ENCODE measurements at regions not wholly inside any gene's neighbourhood (a gene's known extent, or its start where the extent isn't known, plus 50 kb on each side); places are given as distances from the start of the nearest gene placed in this dataset.

DNA sequence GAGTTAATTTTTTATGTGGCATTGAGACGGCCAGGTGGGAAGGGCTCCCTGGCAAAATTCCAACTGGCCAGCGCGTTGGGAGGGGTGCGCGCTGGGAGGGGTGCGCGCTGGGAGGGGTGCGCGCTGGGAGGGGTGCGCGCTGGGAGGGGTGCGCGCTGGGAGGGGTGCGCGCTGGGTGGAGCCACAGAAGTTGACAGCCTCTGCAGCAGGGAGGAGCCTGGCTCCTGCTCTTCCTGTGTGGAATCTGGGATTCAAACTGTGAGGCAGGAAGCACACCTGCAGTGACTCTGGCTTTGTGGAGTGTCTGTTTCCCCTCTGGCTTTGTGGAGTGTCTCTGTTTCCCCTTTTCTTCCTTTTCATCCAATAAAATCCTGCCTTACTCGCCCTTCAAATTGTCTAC lies 147.9 kb upstream of the CBLN2 start:
- H3K27me3 Mint-ChIP-seq (ENCODE audit: low read depth), result no peaks in the 10 kb centered on the region
- no peaks in the 10 kb centered on the region for H3K9me3 Mint-ChIP-seq
- no peaks in the 10 kb centered on the region for H3K4me1 Mint-ChIP-seq (ENCODE audit: low read depth)
- DNase-seq (ENCODE audit: low spot score), result no peak
- no peak overlapping the region for H3K4me3 Mint-ChIP-seq
- no peaks in the 10 kb centered on the region for H3K36me3 Mint-ChIP-seq (ENCODE audit: low read depth)
- H3K27ac Mint-ChIP-seq, result no peak overlapping the region

DNA sequence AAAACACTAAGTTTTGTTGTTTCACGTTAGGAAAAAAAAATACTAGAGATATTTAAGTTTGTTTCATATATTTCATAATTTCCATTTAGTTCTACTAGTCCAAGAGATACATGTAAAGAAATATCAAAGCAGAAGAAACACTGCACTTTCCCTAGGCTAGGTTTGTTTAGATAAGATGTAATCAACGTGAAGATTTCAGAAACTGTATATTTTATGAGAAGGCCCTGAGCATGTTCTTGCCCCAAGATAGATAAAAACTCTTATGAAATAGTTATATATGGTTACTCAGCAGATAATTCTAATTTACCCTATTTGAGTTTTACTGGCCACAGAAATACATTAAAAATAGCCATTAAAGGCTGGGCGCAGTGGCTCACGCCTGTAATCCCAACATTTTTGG lies 143.6 kb upstream of the CBLN2 start:
- Mint-ChIP-seq H3K27me3 (ENCODE audit: low read depth) (no peaks in the 10 kb centered on the region), H3K27ac (no peak overlapping the region), H3K4me3 (no peak overlapping the region), H3K9me3 (no peaks in the 10 kb centered on the region), H3K4me1 (ENCODE audit: low read depth) (no peaks in the 10 kb centered on the region), H3K36me3 (ENCODE audit: low read depth) (no peaks in the 10 kb centered on the region)
- DNase-seq (ENCODE audit: low spot score), result no peak

DNA sequence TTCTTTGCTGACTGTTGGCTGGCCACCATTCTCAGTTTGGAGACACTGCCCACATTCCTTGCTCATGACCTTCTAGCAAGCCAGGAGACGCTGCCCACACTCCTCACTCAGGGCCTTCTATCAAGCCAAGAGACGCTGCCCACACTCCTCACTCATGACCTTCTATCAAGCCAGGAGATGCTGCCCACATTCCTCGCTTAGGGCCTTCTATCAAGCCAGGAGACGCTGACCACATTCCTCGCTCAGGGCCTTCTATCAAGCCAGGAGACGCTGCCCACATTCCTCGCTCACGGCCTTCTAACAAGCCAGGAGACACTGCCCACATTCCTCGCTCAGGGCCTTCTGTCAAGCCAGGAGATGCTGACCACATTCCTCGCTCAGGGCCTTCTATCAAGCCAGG lies 131.3 kb upstream of the CBLN2 start:
- Mint-ChIP-seq H3K36me3 (ENCODE audit: low read depth) (no peaks in the 10 kb centered on the region), H3K27ac (no peak overlapping the region), H3K4me1 (ENCODE audit: low read depth) (no peaks in the 10 kb centered on the region), H3K4me3 (no peak overlapping the region), H3K27me3 (ENCODE audit: low read depth) (no peaks in the 10 kb centered on the region), H3K9me3 (no peaks in the 10 kb centered on the region)
- DNase-seq (ENCODE audit: low spot score), result no peak

DNA sequence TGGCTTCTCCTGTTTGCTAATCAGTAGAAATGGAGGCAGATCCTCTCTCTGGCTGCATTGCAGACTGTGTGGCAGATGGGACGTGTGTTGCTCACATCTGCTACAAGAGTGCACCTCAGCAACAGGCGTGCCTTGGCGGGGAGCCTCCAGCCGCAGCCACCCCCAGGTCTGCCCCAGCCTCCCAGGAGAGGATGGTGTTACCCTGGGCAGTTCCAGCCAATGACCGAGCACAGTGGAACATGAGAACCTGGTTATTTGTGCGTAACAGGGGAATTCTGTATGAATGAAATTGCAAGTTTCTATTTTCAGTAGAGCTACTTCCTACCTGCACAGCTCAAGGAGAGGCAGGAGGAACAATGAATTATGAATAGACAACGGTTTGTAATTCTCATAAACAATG lies 130.6 kb upstream of the CBLN2 start:
- Mint-ChIP-seq H3K9me3 (no peaks in the 10 kb centered on the region), H3K27me3 (ENCODE audit: low read depth) (no peaks in the 10 kb centered on the region), H3K27ac (no peak overlapping the region), H3K36me3 (ENCODE audit: low read depth) (no peaks in the 10 kb centered on the region), H3K4me1 (ENCODE audit: low read depth) (no peaks in the 10 kb centered on the region), H3K4me3 (no peak overlapping the region)
- DNase-seq (ENCODE audit: low spot score), result no peak

DNA sequence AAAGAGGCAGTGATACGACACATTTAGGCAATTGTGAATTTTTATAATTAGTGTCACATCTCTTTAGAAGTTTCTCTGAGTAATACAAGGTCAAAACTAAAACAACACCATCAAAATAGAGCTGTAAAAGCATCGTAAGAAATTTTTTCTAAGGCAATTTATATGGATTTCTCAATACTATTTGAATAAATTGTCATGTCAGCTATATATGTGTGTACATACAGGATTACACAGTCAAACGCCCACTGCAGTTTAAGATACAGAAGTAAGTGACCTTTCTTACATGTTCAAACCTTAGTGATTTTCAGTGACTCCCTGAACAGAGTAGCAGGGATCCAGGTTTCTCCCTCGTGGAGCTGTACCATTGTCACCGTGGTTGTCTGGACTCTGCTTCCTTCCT lies 129.1 kb upstream of the CBLN2 start:
- H3K4me1 Mint-ChIP-seq (ENCODE audit: low read depth), result no peaks in the 10 kb centered on the region
- H3K27me3 Mint-ChIP-seq (ENCODE audit: low read depth), result no peaks in the 10 kb centered on the region
- no peaks in the 10 kb centered on the region for H3K36me3 Mint-ChIP-seq (ENCODE audit: low read depth)
- no peaks in the 10 kb centered on the region for H3K9me3 Mint-ChIP-seq
- H3K27ac Mint-ChIP-seq, result no peak overlapping the region
- DNase-seq (ENCODE audit: low spot score), result no peak
- H3K4me3 Mint-ChIP-seq, result no peak overlapping the region

DNA sequence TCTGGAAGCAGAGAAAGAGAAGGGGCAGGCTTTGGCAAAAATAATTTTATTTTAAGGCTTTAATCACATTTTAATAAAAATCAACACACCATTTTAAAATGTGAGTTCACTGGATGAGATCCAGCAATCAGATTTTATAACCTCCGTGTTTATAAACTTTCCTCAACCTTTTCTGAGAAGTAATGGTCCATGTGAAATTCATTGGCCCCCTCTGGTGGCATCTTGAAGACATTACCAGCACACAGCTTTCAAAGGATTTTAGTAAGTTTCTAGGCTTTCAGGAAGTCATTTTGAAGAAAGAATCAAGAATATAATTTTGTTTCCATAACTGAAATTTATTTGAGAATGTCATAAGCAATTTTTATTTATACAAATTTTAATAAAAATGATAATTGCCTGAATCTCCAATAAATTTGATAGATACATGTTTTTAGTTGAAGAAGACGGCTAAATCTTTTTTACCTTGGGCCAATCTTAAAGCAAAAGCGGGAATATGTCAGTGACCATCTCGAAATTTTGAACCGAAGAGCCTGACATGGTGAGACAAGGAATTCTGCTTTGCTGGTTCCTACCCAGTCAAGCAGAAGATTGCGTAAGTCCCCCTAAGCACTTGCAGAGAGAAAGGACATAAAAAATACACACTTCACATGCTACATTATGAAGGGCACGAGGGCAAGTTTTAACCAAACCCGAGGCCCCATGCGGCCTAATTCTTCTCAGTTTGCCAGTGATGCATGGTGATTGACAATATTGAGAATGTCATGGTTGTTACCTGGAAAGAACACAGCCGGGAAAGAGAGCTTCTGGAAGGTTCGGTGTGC lies 128.4 kb upstream of the CBLN2 start:
- Mint-ChIP-seq H3K4me1 (ENCODE audit: low read depth) (no peaks in the 10 kb centered on the region), H3K27me3 (ENCODE audit: low read depth) (no peaks in the 10 kb centered on the region), H3K4me3 (no peak overlapping the region), H3K36me3 (ENCODE audit: low read depth) (no peaks in the 10 kb centered on the region), H3K27ac (no peak overlapping the region), H3K9me3 (no peaks in the 10 kb centered on the region)
- DNase-seq (ENCODE audit: low spot score), result no peak

- H3K27ac Mint-ChIP-seq, result no peak overlapping the region
- no peak for DNase-seq (ENCODE audit: low spot score)
- H3K27me3 Mint-ChIP-seq (ENCODE audit: low read depth), result no peaks in the 10 kb centered on the region
- no peaks in the 10 kb centered on the region for H3K9me3 Mint-ChIP-seq
- no peaks in the 10 kb centered on the region for H3K36me3 Mint-ChIP-seq (ENCODE audit: low read depth)
- H3K4me1 Mint-ChIP-seq (ENCODE audit: low read depth), result no peaks in the 10 kb centered on the region
- no peak overlapping the region for H3K4me3 Mint-ChIP-seq
Observed at GRCh38 chr18:72667932-72668331, 123.8 kb upstream of the CBLN2 start.

DNA sequence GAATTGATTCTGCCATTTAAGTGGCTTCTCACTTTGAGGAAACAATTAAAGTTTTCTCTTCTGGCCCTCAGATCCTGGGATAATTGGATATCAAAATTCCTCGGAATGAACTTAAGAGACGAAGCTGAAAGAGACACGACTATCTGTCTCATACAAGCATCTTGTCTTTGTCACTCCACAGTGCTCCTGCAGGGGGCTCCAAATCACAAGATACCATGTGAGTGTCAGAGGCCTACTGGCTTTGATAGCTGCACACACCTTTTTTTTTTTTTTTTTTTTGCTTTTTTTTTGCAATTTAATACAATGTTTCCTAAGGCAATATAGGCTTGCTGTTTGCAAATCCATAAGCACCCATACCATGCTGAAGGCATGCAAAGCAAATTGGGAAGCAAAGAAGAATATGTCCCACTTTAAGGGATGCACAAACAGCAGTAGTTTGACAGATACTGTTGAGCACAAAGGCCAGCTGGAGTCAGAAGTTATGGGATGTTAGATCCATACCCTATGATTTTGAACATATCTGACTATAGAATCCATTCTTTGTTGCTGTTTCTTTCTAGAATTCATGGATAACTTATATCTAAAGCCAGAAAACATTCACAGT lies 109.0 kb upstream of the CBLN2 start:
- no peaks in the 10 kb centered on the region for H3K9me3 Mint-ChIP-seq

GRCh38 chr18:72651033-72651432 lies 106.9 kb upstream of the CBLN2 start:
- Mint-ChIP-seq H3K36me3 (ENCODE audit: low read depth) (no peaks in the 10 kb centered on the region), H3K27me3 (ENCODE audit: low read depth) (no peaks in the 10 kb centered on the region), H3K4me3 (no peak overlapping the region), H3K4me1 (ENCODE audit: low read depth) (no peaks in the 10 kb centered on the region), H3K9me3 (no peaks in the 10 kb centered on the region), H3K27ac (no peak overlapping the region)
- DNase-seq (ENCODE audit: low spot score), result no peak

More for the DNA sequence above, 109.0 kb upstream of the CBLN2 start:
- Mint-ChIP-seq H3K27ac (no peak overlapping the region), H3K27me3 (ENCODE audit: low read depth) (no peaks in the 10 kb centered on the region), H3K36me3 (ENCODE audit: low read depth) (no peaks in the 10 kb centered on the region), H3K4me1 (ENCODE audit: low read depth) (no peaks in the 10 kb centered on the region), H3K4me3 (no peak overlapping the region)
- peak; percentile 10 for DNase-seq (ENCODE audit: low spot score)

- H3K27me3 Mint-ChIP-seq (ENCODE audit: low read depth), result no peaks in the 10 kb centered on the region
- no peak overlapping the region for H3K4me3 Mint-ChIP-seq
- no peak for DNase-seq (ENCODE audit: low spot score)
- H3K36me3 Mint-ChIP-seq (ENCODE audit: low read depth), result no peaks in the 10 kb centered on the region
- no peaks in the 10 kb centered on the region for H3K4me1 Mint-ChIP-seq (ENCODE audit: low read depth)
- H3K9me3 Mint-ChIP-seq, result no peaks in the 10 kb centered on the region
- H3K27ac Mint-ChIP-seq, result no peak overlapping the region
Observed at GRCh38 chr18:72648481-72648960, 104.4 kb upstream of the CBLN2 start.

DNA sequence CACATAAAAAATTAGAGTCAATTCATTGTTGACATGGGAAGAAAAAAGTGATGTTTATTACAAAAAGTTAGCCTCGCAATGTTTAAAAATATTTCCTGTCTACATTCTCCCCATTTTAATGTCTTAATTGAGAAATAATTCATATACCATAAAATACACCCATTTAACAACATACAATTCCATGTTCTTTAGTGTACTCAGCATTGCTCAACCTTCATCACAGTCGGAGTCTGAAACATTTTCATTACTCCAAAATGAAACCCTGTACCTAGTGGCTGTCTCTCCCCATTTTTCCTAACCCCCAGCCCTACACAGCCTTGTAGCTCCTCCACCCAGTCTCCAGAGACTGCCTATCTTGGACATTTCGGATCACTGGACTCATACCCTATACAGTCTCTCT lies 103.9 kb upstream of the CBLN2 start:
- H3K36me3 Mint-ChIP-seq (ENCODE audit: low read depth), result no peaks in the 10 kb centered on the region
- H3K4me3 Mint-ChIP-seq, result no peak overlapping the region
- no peak overlapping the region for H3K27ac Mint-ChIP-seq
- H3K9me3 Mint-ChIP-seq, result no peaks in the 10 kb centered on the region
- no peaks in the 10 kb centered on the region for H3K4me1 Mint-ChIP-seq (ENCODE audit: low read depth)
- no peaks in the 10 kb centered on the region for H3K27me3 Mint-ChIP-seq (ENCODE audit: low read depth)
- DNase-seq (ENCODE audit: low spot score), result no peak

DNA sequence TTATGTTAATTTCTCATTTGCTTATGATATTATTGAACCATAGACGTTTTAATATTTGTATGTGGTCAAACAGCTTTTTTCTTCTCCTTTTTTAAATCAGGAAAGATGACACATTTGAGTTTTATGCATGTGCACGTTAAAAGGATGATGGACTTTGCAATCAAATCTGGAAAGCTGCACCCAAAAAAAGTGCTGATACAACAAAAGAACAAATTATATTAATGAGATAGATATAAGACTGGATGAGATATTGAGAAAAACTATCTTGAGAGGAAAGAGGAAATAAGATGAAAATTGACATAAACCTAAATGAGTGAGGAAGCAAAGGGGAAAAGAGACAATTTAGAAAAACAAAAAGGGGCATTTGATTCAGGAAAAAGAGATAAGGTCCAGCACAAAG lies 96.4 kb upstream of the CBLN2 start:
- no peak for DNase-seq (ENCODE audit: low spot score)
- H3K27ac Mint-ChIP-seq, result no peak overlapping the region
- no peaks in the 10 kb centered on the region for H3K36me3 Mint-ChIP-seq (ENCODE audit: low read depth)
- H3K27me3 Mint-ChIP-seq (ENCODE audit: low read depth), result no peaks in the 10 kb centered on the region
- H3K9me3 Mint-ChIP-seq, result no peaks in the 10 kb centered on the region
- no peak overlapping the region for H3K4me3 Mint-ChIP-seq
- H3K4me1 Mint-ChIP-seq (ENCODE audit: low read depth), result no peaks in the 10 kb centered on the region

DNA sequence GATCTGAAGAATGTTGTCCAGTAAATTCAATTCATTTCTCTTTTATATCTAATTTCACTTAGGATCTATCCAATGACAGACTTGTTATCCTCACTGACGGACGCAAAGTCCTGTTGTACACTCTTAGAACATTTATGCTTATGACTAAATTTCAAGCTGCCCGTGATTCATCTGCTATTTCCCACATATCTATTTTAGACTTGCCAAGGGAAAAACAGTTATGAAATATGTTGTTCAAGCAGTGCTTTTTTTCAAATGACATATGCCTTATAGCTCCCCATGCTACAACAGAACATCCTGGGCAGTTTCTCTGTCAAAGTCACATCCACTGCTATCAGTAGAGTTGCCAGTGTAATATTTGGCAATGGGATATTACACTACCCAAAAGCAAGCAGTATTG lies 94.2 kb upstream of the CBLN2 start:
- no peaks in the 10 kb centered on the region for H3K27me3 Mint-ChIP-seq (ENCODE audit: low read depth)
- DNase-seq (ENCODE audit: low spot score), result no peak
- no peaks in the 10 kb centered on the region for H3K4me1 Mint-ChIP-seq (ENCODE audit: low read depth)
- no peaks in the 10 kb centered on the region for H3K36me3 Mint-ChIP-seq (ENCODE audit: low read depth)
- no peaks in the 10 kb centered on the region for H3K9me3 Mint-ChIP-seq
- no peak overlapping the region for H3K27ac Mint-ChIP-seq
- H3K4me3 Mint-ChIP-seq, result no peak overlapping the region

DNA sequence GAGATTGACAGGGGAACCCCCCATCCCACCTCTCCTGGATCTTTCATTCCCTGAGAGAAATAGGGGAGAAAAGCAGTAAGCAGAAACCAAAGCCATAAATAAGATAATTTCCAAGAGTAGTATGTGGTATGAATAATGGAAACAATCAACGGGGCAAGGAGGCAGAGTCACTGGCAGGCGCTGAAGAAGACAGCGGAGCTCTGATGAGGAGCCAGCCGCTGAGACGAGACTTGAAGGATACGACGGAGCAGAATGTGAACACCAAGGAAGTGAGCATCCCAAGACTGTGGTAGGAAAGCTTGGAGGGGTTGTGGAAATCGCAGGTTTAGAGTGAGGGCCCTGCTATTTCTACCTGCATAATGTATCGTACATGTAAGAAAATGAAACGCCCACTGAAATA lies 93.6 kb upstream of the CBLN2 start:
- Mint-ChIP-seq H3K36me3 (ENCODE audit: low read depth) (no peaks in the 10 kb centered on the region), H3K4me1 (ENCODE audit: low read depth) (no peaks in the 10 kb centered on the region), H3K27ac (no peak overlapping the region), H3K27me3 (ENCODE audit: low read depth) (no peaks in the 10 kb centered on the region), H3K9me3 (no peaks in the 10 kb centered on the region), H3K4me3 (no peak overlapping the region)
- no peak for DNase-seq (ENCODE audit: low spot score)

- no peaks in the 10 kb centered on the region for H3K9me3 Mint-ChIP-seq
- no peaks in the 10 kb centered on the region for H3K27me3 Mint-ChIP-seq (ENCODE audit: low read depth)
- H3K4me3 Mint-ChIP-seq, result no peak overlapping the region
- no peaks in the 10 kb centered on the region for H3K4me1 Mint-ChIP-seq (ENCODE audit: low read depth)
- H3K36me3 Mint-ChIP-seq (ENCODE audit: low read depth), result no peaks in the 10 kb centered on the region
- DNase-seq (ENCODE audit: low spot score), result no peak
- H3K27ac Mint-ChIP-seq, result no peak overlapping the region
Observed at GRCh38 chr18:72637299-72637698, 93.2 kb upstream of the CBLN2 start.
